ENCODE measurements at regions not wholly inside any gene's neighbourhood (a gene's known extent, or its start where the extent isn't known, plus 50 kb on each side); places are given as distances from the start of the nearest gene placed in this dataset.

GRCh38 chr2:129753261-129753660 lies 226.2 kb upstream of the RAB6C start:
- DNase-seq (ENCODE audit: low spot score) = no peak

- no peak for DNase-seq (ENCODE audit: low spot score)
Measured at GRCh38 chr2:129754421-129754820, 225.0 kb upstream of the RAB6C start.

GRCh38 chr2:129754831-129755230 lies 224.6 kb upstream of the RAB6C start:
- DNase-seq (ENCODE audit: low spot score) = no peak

GRCh38 chr2:129755786-129756185 lies 223.7 kb upstream of the RAB6C start:
- DNase-seq (ENCODE audit: low spot score) = no peak

GRCh38 chr2:129756276-129756675 lies 223.2 kb upstream of the RAB6C start:
- DNase-seq (ENCODE audit: low spot score) = no peak

- no peak for DNase-seq (ENCODE audit: low spot score)
Measured at GRCh38 chr2:129757366-129757914, 222.0 kb upstream of the RAB6C start.

GRCh38 chr2:129757915-129758783 lies 221.3 kb upstream of the RAB6C start:
- DNase-seq (ENCODE audit: low spot score) = no peak

GRCh38 chr2:129758784-129759471 lies 220.5 kb upstream of the RAB6C start:
- no peak for DNase-seq (ENCODE audit: low spot score)

GRCh38 chr2:129759472-129760010 lies 219.9 kb upstream of the RAB6C start:
- DNase-seq (ENCODE audit: low spot score) = no peak

GRCh38 chr2:129760669-129761068 lies 218.8 kb upstream of the RAB6C start:
- no peak for DNase-seq (ENCODE audit: low spot score)

- no peak for DNase-seq (ENCODE audit: low spot score)
Measured at GRCh38 chr2:129761569-129762021, 217.9 kb upstream of the RAB6C start.

GRCh38 chr2:129762386-129763189 lies 216.9 kb upstream of the RAB6C start:
- DNase-seq (ENCODE audit: low spot score) = no peak

GRCh38 chr2:129763190-129763846 lies 216.1 kb upstream of the RAB6C start:
- DNase-seq (ENCODE audit: low spot score) = no peak

- DNase-seq (ENCODE audit: low spot score) = no peak
Measured at GRCh38 chr2:129763966-129764365, 215.5 kb upstream of the RAB6C start.

- DNase-seq (ENCODE audit: low spot score) = no peak
Measured at GRCh38 chr2:129764376-129765325, 214.8 kb upstream of the RAB6C start.

GRCh38 chr2:129765326-129765677 lies 214.2 kb upstream of the RAB6C start:
- DNase-seq (ENCODE audit: low spot score) = no peak

- no peak for DNase-seq (ENCODE audit: low spot score)
Measured at GRCh38 chr2:129765678-129766351, 213.7 kb upstream of the RAB6C start.

- no peak for DNase-seq (ENCODE audit: low spot score)
Measured at GRCh38 chr2:129766374-129766993, 213.0 kb upstream of the RAB6C start.

- DNase-seq (ENCODE audit: low spot score) = no peak
Measured at GRCh38 chr2:129767346-129768035, 212.0 kb upstream of the RAB6C start.

Data from activated CD4-positive, alpha-beta T cell treated with anti-CD3 and anti-CD28 coated beads, Interleukin-2, Interleukin-4, amounts not matched to agents 100 ng/mL and 50 ng/mL, durations not matched to agents 16 hours and 8 hours (primary cell).